ENCODE measurements at regions not wholly inside any gene's neighbourhood (a gene's known extent, or its start where the extent isn't known, plus 50 kb on each side); places are given as distances from the start of the nearest gene placed in this dataset.
"Not testable (repeated sequence)": the region's sequence is repeated elsewhere in the genome, so short reads cannot be mapped to it uniquely, and the experiment has no call there.

- Mint-ChIP-seq H3K27me3 (ENCODE audit: unreplicated experiment) (no peaks in the 10 kb centered on the region), H3K36me3 (ENCODE audit: unreplicated experiment) (no peaks in the 10 kb centered on the region), H3K4me1 (ENCODE audit: unreplicated experiment) (peaks cover 35% of the 10 kb centered on the region), H3K4me3 (ENCODE audit: unreplicated experiment) (no peak overlapping the region), H3K27ac (ENCODE audit: unreplicated experiment) (peak overlapping the region; percentile 87), H3K9me3 (ENCODE audit: unreplicated experiment) (peaks cover 7% of the 10 kb centered on the region)
- no peak for TF ChIP-seq CTCF (IDR thresholded peaks at IDR 0.05)
- no peak for DNase-seq (ENCODE audit: extremely low spot score, unreplicated experiment)
Observed at GRCh38 chr6:112683926-112684325, 336.8 kb downstream of the RFPL4B start.

GRCh38 chr6:112685521-112686220, 338.5 kb downstream of the RFPL4B start:
- not testable (repeated sequence) for H3K36me3 Mint-ChIP-seq (ENCODE audit: unreplicated experiment); H3K27me3 Mint-ChIP-seq (ENCODE audit: unreplicated experiment); H3K9me3 Mint-ChIP-seq (ENCODE audit: unreplicated experiment); H3K27ac Mint-ChIP-seq (ENCODE audit: unreplicated experiment); DNase-seq (ENCODE audit: extremely low spot score, unreplicated experiment); H3K4me3 Mint-ChIP-seq (ENCODE audit: unreplicated experiment)
- H3K4me1 Mint-ChIP-seq (ENCODE audit: unreplicated experiment), result peaks cover 22% of the 10 kb centered on the region

GRCh38 chr6:112688487-112689165, 341.5 kb downstream of the RFPL4B start:
- not testable (repeated sequence) for H3K27me3 Mint-ChIP-seq (ENCODE audit: unreplicated experiment); H3K9me3 Mint-ChIP-seq (ENCODE audit: unreplicated experiment); H3K4me3 Mint-ChIP-seq (ENCODE audit: unreplicated experiment); H3K27ac Mint-ChIP-seq (ENCODE audit: unreplicated experiment); H3K36me3 Mint-ChIP-seq (ENCODE audit: unreplicated experiment); DNase-seq (ENCODE audit: extremely low spot score, unreplicated experiment)
- peaks cover 13% of the 10 kb centered on the region for H3K4me1 Mint-ChIP-seq (ENCODE audit: unreplicated experiment)

- not testable (repeated sequence) for H3K27me3 Mint-ChIP-seq (ENCODE audit: unreplicated experiment); DNase-seq (ENCODE audit: extremely low spot score, unreplicated experiment); H3K4me3 Mint-ChIP-seq (ENCODE audit: unreplicated experiment); H3K27ac Mint-ChIP-seq (ENCODE audit: unreplicated experiment); H3K9me3 Mint-ChIP-seq (ENCODE audit: unreplicated experiment); H3K4me1 Mint-ChIP-seq (ENCODE audit: unreplicated experiment); H3K36me3 Mint-ChIP-seq (ENCODE audit: unreplicated experiment)
Observed at GRCh38 chr6:112689183-112689858, 342.2 kb downstream of the RFPL4B start.

- Mint-ChIP-seq H3K27me3 (ENCODE audit: unreplicated experiment) (no peaks in the 10 kb centered on the region), H3K9me3 (ENCODE audit: unreplicated experiment) (no peaks in the 10 kb centered on the region), H3K4me1 (ENCODE audit: unreplicated experiment) (peaks cover 6% of the 10 kb centered on the region), H3K4me3 (ENCODE audit: unreplicated experiment) (no peak overlapping the region), H3K27ac (ENCODE audit: unreplicated experiment) (no peak overlapping the region), H3K36me3 (ENCODE audit: unreplicated experiment) (no peaks in the 10 kb centered on the region)
- no peak for DNase-seq (ENCODE audit: extremely low spot score, unreplicated experiment)
- TF ChIP-seq CTCF (IDR thresholded peaks at IDR 0.05), result no peak
Observed at GRCh38 chr6:112690497-112691202, 343.5 kb downstream of the RFPL4B start.

GRCh38 chr6:112691289-112691688, 344.2 kb downstream of the RFPL4B start:
- Mint-ChIP-seq H3K27me3 (ENCODE audit: unreplicated experiment) (no peaks in the 10 kb centered on the region), H3K36me3 (ENCODE audit: unreplicated experiment) (no peaks in the 10 kb centered on the region), H3K9me3 (ENCODE audit: unreplicated experiment) (no peaks in the 10 kb centered on the region), H3K4me3 (ENCODE audit: unreplicated experiment) (no peak overlapping the region), H3K27ac (ENCODE audit: unreplicated experiment) (no peak overlapping the region), H3K4me1 (ENCODE audit: unreplicated experiment) (peaks cover 5% of the 10 kb centered on the region)
- TF ChIP-seq CTCF (IDR thresholded peaks at IDR 0.05), result no peak
- no peak for DNase-seq (ENCODE audit: extremely low spot score, unreplicated experiment)

Measured in osteocyte (in vitro differentiated cells).